AG09309 (cell line): ENCODE measurements at regions not wholly inside any gene's neighbourhood (a gene's known extent, or its start where the extent isn't known, plus 50 kb on each side); places are given as distances from the start of the nearest gene placed in this dataset.
A peak's percentile ranks its signal among the peaks of the same experiment; 100 is the strongest.

Experiments used
- DNase-seq: peaks from one replicate; pipeline ENCODE4 v3.0.0-alpha.2; 2010; ENCODE audit warnings: low read depth
- H3K4me3 ChIP-seq: 2 replicates; pipeline ENCODE4 v1.5.1; 2011; ENCODE audit warnings: mild to moderate bottlenecking, low read depth, low read length, moderate library complexity; ENCODE audit not compliant: control insufficient read depth
- CTCF ChIP-seq: IDR thresholded peaks from 2 replicates; pipeline ENCODE4 v1.5.1; 2011; ENCODE audit warnings: mild to moderate bottlenecking, low read depth, low read length, inconsistent platforms; ENCODE audit not compliant: insufficient read depth, control insufficient read depth; ENCODE audit errors: missing control alignments

DNA sequence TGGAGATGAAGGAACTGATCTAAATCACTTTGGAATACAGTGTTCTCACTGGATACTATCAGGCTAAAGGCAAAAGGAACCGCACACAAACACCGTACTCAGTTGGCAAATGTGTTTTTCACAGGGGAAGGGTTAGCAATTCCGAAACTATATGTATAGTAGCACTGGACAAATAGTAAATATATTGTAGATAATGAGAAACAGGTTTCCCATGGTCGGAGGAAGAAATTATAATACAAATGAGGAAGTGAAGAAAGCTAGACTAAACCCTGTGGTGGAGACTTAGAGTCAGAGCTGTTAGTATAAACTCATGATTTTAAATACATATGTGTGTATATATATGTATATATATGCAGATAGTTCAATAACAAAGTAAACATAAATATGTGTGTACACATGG lies 414.1 kb upstream of the SALL1 start:
- no peak for TF ChIP-seq CTCF
- no peak overlapping the region for H3K4me3 ChIP-seq
- no peak for DNase-seq

- no peak overlapping the region for H3K4me3 ChIP-seq
- no peak for DNase-seq
- TF ChIP-seq CTCF: no peak
Observed at GRCh38 chr16:51562891-51563290, 411.8 kb upstream of the SALL1 start.

- no peak for DNase-seq
Observed at GRCh38 chr16:51559901-51560300, 408.8 kb upstream of the SALL1 start.

GRCh38 chr16:51557670-51558069 lies 406.6 kb upstream of the SALL1 start:
- DNase-seq: no peak
- no peak overlapping the region for H3K4me3 ChIP-seq
- no peak for TF ChIP-seq CTCF

More at GRCh38 chr16:51559901-51560300, 408.8 kb upstream of the SALL1 start:
- no peak for TF ChIP-seq CTCF
- no peak overlapping the region for H3K4me3 ChIP-seq

GRCh38 chr16:51556694-51557340 lies 405.7 kb upstream of the SALL1 start:
- TF ChIP-seq CTCF: peak; percentile 2
- peak; percentile 79 for DNase-seq
- H3K4me3 ChIP-seq: no peak overlapping the region; the same call in 1 of the 2 replicates

GRCh38 chr16:51553910-51554309 lies 402.8 kb upstream of the SALL1 start:
- no peak for DNase-seq
- H3K4me3 ChIP-seq: no peak overlapping the region
- TF ChIP-seq CTCF: no peak
